GF-D8 (cell line): ENCODE measurements at regions not wholly inside any gene's neighbourhood (a gene's known extent, or its start where the extent isn't known, plus 50 kb on each side); places are given as distances from the start of the nearest gene placed in this dataset.
"Not testable (repeated sequence)": the region's sequence is repeated elsewhere in the genome, so short reads cannot be mapped to it uniquely, and the experiment has no call there.

Experiments
- DNase-seq: peaks from one replicate; lab custom pipeline; 2025; lab: John Stamatoyannopoulos, UW

DNA sequence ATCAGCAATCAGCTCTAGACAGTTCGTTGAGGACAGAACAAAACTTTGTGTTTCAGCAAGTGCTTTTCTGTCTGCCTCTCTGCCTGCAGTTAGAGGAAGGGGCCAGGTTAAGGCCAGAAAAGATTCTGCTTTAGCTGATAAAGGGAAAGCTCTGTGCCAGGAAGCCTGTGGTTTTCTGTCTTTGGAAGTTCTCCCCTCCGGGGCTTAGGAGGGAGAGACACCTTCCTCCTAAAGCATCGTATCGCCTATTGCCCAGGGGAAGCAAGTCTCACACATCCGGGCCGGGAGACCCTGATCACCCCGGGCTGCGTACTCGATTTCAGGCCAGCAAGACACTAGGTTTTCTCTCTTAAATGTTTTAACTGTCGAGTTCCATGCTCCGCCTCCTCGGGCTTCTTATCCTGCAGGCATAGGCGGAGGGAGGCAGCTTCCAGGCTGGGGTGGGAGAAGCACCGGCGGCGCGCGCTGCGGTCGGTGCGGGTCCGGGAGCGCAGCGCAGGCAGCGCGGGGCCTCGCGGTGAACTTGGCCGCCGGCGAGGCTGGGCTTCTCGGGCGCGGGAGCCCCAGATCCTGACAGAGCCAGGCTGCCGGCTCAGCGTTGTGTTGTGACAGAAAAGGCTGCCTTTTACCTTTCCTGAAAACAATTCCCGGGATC is 245.4 kb downstream of the BCL2L11 start:
- not testable (repeated sequence) for DNase-seq

DNA sequence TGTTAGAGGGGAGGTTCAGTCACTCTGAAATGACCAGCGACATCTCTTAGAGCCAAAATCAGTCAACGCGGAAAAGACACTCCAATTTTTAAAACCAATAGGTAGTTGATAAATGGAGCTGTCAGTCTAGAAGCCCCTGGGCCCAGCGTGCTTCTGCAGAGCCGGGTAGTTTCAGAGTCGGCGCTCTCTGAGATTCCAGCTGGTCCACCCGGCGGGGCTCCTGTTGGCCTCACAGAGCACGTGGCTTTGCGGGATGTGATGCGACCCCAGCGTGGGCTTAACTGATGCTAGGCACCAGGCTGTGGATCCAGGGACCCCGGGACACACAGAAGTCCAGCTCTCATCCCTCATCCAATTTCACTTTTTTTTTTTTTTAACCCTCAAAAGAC is 245.9 kb downstream of the BCL2L11 start:
- DNase-seq, result not testable (repeated sequence)

DNA sequence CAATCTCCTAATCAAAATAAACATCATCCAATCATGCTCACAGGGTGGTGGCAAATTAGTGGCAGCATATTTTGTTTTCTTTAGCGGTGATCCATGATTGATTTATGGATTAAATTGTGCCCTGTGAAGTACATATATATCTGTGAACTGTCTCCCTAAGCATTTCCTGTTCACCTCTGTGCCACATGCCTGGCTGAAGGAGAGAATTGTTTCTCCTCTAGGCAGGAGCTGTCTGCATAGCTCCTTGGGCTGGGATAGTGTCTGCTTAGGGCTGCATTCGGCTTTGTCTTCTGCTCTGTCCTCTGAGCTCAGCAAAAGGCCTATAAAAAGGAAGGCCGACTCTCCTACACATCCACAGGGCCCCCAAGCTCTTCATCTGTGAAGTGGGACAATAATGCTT is 246.4 kb downstream of the BCL2L11 start:
- not testable (repeated sequence) for DNase-seq

DNA sequence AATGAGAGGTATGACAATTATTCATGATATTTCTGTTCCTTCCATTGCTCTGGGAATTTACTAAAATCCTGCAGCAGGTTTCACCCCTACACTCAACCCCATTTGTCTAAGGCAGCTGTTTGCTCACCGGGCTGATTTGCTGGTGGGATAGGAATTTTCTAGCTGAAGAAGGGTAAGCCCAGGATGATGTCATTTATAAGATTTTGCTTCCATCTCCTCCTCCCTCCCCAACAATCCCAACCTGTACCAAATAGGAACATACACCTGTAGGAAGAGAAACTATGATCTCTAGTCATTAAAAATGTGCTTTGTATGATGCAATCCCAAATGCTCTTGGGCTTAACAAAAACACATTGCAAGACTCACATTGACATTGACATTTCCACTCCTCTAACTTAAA is 247.2 kb downstream of the BCL2L11 start:
- not testable (repeated sequence) for DNase-seq

- DNase-seq, result not testable (repeated sequence)
Observed at GRCh38 chr2:111368288-111368687, 247.6 kb downstream of the BCL2L11 start.

DNA sequence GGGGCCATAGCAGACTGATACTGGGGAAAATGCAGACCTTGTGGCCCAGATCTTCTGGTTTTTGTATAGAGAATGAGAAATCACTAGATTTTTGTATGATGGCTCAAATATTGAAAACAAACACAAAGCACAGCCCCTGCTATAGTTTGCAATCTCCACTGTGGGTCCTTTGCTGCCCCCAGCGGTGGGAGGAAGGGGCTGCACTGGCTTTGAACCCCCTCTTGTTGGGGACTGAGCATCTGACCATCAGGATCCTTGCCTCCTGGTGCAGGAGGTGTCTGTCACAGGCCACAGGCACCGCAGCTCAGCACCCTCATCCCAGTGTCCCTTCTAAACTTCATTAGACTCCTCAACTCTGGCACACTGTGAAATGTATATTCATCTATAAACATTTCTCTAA is 252.3 kb downstream of the BCL2L11 start:
- DNase-seq, result not testable (repeated sequence)

GRCh38 chr2:111373989-111374388 is 253.3 kb downstream of the BCL2L11 start:
- DNase-seq, result not testable (repeated sequence)

DNA sequence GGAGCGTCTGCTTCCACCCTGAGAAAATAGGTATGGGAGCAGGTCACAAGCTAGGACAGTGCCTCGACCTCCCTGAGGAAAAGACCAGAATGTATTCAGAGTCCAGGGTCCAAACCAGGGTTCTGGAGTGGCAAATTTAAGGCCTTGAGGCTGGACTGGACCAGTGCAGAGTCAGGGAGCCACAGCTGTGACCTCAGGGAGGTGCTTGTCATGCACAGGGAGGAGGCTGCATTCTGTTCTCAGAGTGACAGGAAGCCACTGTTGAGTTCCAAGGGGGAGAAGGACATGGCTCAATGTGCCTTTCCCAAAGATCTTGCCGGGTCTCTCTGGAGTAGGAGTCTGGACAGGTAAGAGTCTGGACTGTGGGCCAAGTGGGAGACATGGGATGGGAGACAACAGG is 254.0 kb downstream of the BCL2L11 start:
- not testable (repeated sequence) for DNase-seq

DNA sequence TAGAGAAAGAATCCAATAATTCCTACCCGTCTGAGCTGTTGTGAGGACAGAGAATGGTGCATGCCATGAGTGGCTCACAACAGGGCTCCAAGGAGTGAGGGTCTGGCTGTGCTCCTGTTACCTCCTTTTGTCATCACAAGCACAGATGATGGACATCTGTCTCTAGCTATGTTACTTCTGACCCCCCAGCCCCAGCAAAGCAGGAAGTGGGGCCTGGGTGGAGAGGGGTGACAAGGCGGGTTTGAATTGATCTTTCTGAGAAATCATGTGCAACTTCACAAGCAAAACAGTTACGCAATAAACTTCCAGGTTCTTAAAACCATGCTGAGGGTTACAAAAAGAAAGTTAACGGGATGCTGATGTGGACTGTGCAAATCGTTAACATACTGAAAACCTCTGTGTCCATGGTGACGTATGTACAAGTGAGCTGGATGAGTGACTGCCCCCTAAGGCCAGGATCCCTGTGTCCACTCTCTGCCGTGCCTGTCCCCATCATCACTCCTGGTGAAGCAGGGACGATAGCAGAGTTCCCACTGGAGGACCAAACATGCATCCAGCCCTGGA is 254.7 kb downstream of the BCL2L11 start:
- DNase-seq, result not testable (repeated sequence)

GRCh38 chr2:111376272-111376970 is 255.7 kb downstream of the BCL2L11 start:
- DNase-seq, result not testable (repeated sequence)

DNA sequence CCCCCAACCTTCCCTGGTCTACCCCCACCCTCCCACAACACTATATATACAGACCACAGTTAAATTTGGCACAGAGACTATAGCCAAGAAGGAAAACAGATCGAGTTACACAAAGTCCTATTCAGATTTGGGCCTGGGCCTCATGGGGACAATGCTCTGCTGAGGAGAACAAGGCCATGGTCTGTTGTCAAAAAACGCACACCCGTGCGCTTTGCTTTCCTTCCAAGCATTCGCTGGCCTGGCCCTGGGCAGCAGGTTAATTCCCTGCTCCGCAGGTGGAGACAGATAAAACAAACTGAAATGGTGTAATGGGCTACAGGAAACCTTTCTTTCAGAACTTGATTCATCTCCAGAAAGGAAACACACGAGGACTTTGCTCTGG is 256.2 kb downstream of the BCL2L11 start:
- DNase-seq, result not testable (repeated sequence)

DNA sequence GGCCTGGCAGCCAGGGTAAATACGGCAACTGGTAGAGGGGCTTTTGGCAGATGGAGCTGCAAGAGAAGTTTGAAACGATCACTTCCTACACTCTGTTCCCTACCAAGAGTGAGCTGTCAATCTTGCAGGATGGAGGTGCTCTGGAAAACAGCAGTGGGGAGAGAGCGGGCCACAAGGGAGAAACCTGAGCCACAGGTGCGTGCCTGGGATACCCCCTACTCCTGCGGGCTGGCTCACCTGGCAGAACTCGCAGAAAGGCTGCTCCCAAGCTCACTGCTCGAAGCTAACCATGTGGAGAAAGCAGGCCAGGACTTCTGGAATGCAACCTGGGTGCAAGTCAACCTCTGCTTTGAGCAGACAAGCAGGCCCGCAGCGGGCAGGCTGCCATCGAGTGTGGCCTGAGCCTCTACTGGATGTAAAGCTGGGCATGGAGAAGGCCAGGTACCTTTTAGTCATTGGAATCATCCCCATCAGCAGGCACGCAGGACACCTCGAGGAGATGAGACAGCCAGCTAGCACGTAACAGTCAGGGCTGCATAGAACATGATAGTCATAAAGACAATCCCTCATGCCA is 256.8 kb downstream of the BCL2L11 start:
- DNase-seq, result not testable (repeated sequence)

DNA sequence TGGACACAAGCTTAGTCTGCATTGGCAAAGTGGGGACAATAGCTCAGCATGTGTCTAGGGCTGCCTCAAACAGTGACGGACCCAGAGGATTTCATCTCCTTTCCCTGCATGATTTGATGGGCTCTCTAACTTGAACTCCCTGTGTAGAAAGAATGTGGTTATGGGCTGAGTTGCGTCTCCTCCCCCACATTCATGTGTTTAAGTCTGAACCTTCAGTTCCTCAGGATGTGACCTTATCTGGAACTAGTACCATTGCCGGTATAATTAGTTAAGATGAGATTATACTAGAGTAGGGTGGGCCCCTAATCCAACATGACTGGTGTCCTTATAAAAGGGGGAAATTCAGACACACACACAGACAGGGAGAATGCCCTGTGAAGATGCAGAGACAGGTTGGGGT is 257.6 kb downstream of the BCL2L11 start:
- not testable (repeated sequence) for DNase-seq

DNA sequence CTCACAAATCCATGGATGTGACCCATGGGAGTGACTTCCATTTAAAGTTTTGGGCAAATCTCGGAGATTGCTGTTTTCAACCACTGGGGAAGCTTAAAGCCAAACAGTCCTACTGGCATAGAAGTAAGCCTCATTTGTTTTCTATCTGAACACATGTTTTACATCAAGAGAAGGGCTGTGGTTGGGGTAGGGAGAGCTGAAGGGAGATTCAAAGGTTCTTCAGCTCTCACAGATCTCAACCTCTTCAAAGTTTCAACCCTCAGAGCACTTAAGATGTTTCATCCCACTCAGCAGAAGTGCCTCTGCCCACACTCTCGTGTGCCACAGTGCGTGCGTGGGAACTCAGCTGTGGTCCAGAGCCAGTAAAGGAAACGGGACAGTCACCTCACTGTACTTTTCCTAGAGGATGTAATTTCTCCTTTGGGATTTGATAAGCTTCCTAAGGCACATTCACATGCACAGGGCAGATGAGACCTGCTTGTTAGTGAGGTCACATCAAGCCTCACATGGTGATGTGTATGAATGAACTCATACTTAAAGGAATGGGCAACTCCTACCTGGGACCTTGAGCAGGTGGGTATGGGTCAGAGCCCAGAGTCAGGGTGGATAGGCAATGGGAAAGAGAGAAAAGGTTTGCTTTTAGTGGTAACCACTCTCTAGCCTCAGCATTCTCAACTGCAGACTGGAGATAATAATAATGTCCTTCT is 260.2 kb downstream of the BCL2L11 start:
- not testable (repeated sequence) for DNase-seq

- DNase-seq, result not testable (repeated sequence)
Observed at GRCh38 chr2:111381530-111382306, 261.0 kb downstream of the BCL2L11 start.

DNA sequence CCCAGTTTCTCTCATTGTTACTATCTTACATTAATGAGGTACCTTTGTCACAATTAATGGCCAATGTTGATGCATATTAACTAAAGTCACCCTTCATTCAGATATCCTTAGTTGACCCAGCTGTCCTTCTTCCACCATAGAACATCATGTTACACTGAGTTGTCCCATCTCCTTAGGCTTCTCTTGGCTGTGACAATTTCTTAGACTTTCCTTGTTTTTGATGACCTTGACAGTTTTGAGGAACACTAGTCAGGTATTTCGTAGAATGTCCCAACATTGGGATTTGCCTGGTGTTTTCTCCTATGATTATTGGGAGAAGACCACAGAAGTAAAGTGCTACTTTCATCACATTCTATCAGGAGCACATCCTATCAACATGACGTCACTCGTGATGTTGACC is 261.8 kb downstream of the BCL2L11 start:
- DNase-seq, result not testable (repeated sequence)

GRCh38 chr2:111383311-111383710 is 262.6 kb downstream of the BCL2L11 start:
- not testable (repeated sequence) for DNase-seq

DNA sequence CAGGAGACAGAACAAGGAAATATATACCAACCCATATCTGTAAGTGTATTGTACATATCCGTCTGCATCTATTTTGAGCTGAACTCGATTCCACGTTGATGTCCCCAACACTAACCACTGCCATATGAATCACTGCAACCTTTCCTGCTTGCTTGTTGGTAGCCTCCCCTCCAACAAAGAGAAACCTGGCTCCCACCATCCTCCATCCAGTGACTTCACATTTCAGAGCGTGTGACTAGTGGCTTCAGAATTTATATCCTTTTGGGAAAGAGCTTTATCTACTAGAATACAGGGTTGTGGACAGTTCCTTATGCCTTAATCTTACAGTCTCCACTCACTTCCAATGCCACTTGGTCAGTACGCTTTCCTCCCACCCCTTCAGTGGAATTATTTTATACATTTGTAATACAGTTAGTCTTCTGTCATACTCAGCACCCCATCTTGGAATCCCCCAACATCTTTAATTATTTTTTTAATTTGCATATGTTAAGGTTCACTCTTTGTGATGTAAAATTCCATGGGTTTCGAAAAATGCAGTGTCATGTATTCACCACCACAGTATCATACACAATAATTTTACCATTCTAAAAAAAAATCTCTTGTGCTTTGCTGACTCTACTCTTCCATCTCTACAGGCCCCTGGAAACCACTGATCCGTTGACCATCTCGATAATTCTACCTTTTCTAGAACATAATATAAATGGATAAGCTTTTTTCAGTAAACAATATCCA is 264.7 kb downstream of the BCL2L11 start:
- DNase-seq, result not testable (repeated sequence)

DNA sequence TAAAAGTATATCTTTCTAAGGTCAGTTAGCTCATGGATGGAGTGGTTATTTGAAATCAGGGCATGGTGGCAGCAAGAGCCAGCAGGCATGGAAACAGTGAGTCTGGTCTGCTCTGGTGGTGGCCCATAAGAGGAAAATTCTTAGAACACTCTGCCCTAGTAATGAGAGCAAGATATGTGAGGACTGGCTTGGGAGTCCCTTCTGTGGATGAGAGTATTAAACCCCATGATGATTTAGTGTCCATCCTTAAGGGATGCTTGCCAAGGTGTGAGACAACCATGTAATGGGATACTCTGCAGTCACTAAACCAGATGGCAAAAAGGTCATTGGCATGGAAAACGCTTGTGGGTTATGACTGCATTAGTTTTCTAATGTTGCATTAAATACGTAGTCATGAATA is 269.9 kb downstream of the BCL2L11 start:
- DNase-seq, result not testable (repeated sequence)

- DNase-seq, result not testable (repeated sequence)
Observed at GRCh38 chr2:111395350-111396128, 274.8 kb downstream of the BCL2L11 start.
